Common myeloid progenitor, CD34-positive (primary cell): ENCODE measurements at regions not wholly inside any gene's neighbourhood (a gene's known extent, or its start where the extent isn't known, plus 50 kb on each side); places are given as distances from the start of the nearest gene placed in this dataset.
"Not testable (repeated sequence)": the region's sequence is repeated elsewhere in the genome, so short reads cannot be mapped to it uniquely, and the experiment has no call there.

Experiments used
- CTCF ChIA-PET: fragments of 350-600 bp; sonication (Branson Sonifier 250); formaldehyde crosslinking; loops from one replicate; lab custom pipeline; 2021; ENCODE audit warnings: antibody characterized with exemption; lab: Charles Lee
- POLR2A ChIA-PET: fragments of 350-600 bp; sonication (Branson Sonifier 250); formaldehyde crosslinking; loops from one replicate; lab custom pipeline; 2021; ENCODE audit warnings: antibody characterized with exemption; lab: Charles Lee
- DNase-seq, 3 donors: peaks; one replicate each; pipeline versions ENCODE4 v3.0.0 to v3.0.0-alpha.2; 2013
- H3K27ac ChIP-seq, 2 experiments: 1 replicate in 1 of 2; 2 replicates in 1 of 2; pipeline ENCODE4 v1.7.0; 2013; ENCODE audit warnings: inconsistent platforms in 2 of 2, low read length in 2 of 2, mild to moderate bottlenecking in 2 of 2, low read depth in 1 of 2, moderate library complexity in 1 of 2; ENCODE audit not compliant: severe bottlenecking in 2 of 2, insufficient read depth in 1 of 2, poor library complexity in 1 of 2
- H3K27me3 ChIP-seq, 5 experiments: replicated peaks in 2 of 5; 1 replicate in 3 of 5; 2 replicates in 2 of 5; pipeline versions ENCODE4 v1.6.1 to v1.7.0; 2013; ENCODE audit warnings: low read length in 4 of 5, mild to moderate bottlenecking in 2 of 5, moderate library complexity in 2 of 5, inconsistent platforms in 1 of 5; ENCODE audit not compliant: insufficient read depth in 5 of 5, control insufficient read depth in 4 of 5
- H3K36me3 ChIP-seq, 4 experiments: 1 replicate in 2 of 4; 2 replicates in 2 of 4; pipeline versions ENCODE4 v1.6.1 to v1.7.0; 2013; ENCODE audit warnings: low read length in 3 of 4, control low read depth in 1 of 4, mild to moderate bottlenecking in 1 of 4; ENCODE audit not compliant: control insufficient read depth in 4 of 4, insufficient read depth in 4 of 4
- H3K4me1 ChIP-seq, 4 experiments: 1 replicate in 3 of 4; 2 replicates in 1 of 4; pipeline versions ENCODE4 v1.6.1 to v1.7.1; 2013; ENCODE audit warnings: low read length in 3 of 4, mild to moderate bottlenecking in 3 of 4, control low read depth in 1 of 4, inconsistent platforms in 1 of 4, moderate library complexity in 1 of 4; ENCODE audit not compliant: control insufficient read depth in 4 of 4, insufficient read depth in 4 of 4; ENCODE audit errors: control extremely low read depth in 1 of 4
- H3K4me3 ChIP-seq, 7 experiments: 1 replicate in 4 of 7; 2 replicates in 3 of 7; pipeline versions ENCODE4 v1.5.1 to v1.7.0; 2013; ENCODE audit warnings: mild to moderate bottlenecking in 7 of 7, low read length in 6 of 7, moderate library complexity in 6 of 7, inconsistent platforms in 2 of 7, low read depth in 2 of 7, control low read depth in 1 of 7; ENCODE audit not compliant: insufficient read depth in 4 of 7, control insufficient read depth in 1 of 7; ENCODE audit errors: extremely low read depth in 1 of 7
- H3K9me3 ChIP-seq, 5 experiments: 1 replicate in 4 of 5; 2 replicates in 1 of 5; pipeline versions ENCODE4 v1.6.1 to v1.7.1; 2013; ENCODE audit warnings: low read length in 4 of 5, mild to moderate bottlenecking in 2 of 5, inconsistent platforms in 1 of 5, low read depth in 1 of 5, moderate library complexity in 1 of 5; ENCODE audit not compliant: control insufficient read depth in 4 of 5, insufficient read depth in 2 of 5; ENCODE audit errors: control extremely low read depth in 1 of 5
- WGBS: methylation state at CpG from one replicate; pipeline ENCODE4 v1.1.5; 2013; ENCODE audit not compliant: insufficient coverage; 5-methylcytosine and 5-hydroxymethylcytosine counted together

DNA sequence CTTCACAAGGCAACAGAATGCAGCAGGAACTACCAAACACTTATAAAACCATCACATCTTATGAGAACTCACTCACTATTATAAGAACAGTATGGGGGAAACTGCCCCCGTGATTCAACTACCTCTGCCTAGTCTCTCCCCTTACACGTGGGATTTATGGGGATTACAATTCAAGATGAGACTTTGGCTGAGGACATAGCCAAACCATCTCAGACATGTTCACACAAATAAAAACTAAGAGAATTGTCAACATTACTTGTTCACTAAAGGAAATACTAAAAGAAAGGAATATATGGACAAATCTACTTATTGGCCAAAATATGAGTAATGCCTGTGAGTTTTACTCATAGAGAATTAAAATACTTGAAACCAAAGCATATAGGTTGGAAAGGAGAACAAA lies 505.1 kb downstream of the IGSF11 start:
- Histone ChIP-seq H3K27ac (no peak overlapping the region), H3K27me3 (no peaks in the 10 kb centered on the region), H3K36me3 (no peaks in the 10 kb centered on the region), H3K4me1 (no peaks in the 10 kb centered on the region), H3K9me3 (no peaks in the 10 kb centered on the region), H3K4me3 (no peak overlapping the region)
- ChIA-PET CTCF (no interaction called here), POLR2A (no interaction called here)
- WGBS, result 80% methylated on average over 1 of the region's 2 CpGs
- no peak for DNase-seq

DNA sequence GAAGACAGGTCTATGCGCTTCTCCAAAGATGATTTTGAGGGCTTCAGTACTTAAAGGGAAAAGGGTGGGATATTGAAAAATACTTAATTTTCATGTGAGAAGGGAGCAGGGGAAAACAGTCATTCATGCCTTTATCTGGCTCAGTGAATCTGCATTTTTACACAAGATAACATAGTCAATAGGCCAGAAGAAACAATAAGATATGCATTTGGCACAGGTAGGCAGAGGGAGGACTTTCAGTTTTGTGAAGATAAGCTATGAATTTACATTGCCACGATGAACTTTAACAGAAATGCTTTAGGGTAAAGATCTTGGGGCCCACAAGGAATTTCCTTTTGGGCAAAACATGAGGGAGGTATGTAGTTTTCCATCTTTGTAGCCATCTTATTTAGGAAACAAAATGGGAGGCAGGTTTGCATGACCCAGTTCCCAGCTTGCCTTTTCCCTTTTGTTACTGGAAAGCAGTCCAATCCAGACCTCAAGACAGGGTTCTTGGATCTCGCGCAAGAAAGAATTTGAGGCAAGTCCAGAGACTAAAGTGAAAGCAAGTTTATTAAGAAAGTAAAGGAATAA lies 504.2 kb downstream of the IGSF11 start:
- no peaks in the 10 kb centered on the region for H3K36me3 ChIP-seq
- no peaks in the 10 kb centered on the region for H3K9me3 ChIP-seq
- H3K4me3 ChIP-seq, result no peak overlapping the region
- H3K27me3 ChIP-seq, result no peaks in the 10 kb centered on the region
- WGBS, result 83% methylated on average over 4 of the region's 4 CpGs
- DNase-seq, result no peak
- ChIA-PET CTCF (no interaction called here), POLR2A (no interaction called here)
- H3K4me1 ChIP-seq, result no peaks in the 10 kb centered on the region
- H3K27ac ChIP-seq, result no peak overlapping the region

DNA sequence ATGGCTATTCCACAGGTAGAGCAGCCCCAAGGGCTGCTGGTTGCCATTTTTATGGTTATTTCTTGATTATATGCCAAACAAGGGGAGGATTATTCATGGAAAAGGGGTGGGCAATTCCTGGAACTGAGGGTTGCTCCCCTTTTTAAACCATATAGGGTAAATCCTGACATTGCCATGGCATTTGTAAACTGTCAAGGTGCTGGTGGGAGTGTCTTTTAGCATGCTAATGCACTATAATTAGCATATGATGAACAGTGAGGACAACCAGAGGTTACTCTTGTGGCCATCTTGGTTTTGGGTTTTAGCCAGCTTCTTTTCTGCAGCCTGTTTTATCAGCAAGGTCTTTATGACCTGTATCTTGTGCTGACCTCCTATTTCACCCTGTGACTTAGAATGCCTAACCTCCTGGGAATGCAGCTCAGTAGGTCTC lies 503.7 kb downstream of the IGSF11 start:
- H3K36me3 ChIP-seq, H3K27ac ChIP-seq, POLR2A ChIA-PET, H3K4me1 ChIP-seq, H3K27me3 ChIP-seq, DNase-seq, CTCF ChIA-PET, H3K9me3 ChIP-seq, H3K4me3 ChIP-seq: not testable (repeated sequence)

DNA sequence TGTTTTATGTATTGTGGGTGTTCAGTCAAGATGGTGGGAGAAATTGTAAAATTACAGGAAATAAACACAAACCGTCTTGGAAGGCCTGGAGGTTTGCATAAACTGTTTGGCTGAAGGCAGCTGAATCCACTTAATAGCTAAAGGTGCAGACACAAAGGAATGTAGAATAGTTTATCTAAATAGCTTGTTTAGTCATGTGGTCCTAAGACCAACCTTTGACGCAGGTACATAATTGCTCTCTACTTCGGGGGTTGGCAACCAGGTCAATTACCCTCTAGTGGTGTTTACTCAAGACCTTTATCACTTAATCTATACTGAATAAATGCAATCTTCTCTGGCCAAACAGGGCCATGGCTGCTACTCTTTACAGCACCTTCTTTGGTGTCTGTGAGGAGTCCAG lies 502.8 kb downstream of the IGSF11 start:
- Histone ChIP-seq H3K4me3 (no peak overlapping the region), H3K27me3 (no peaks in the 10 kb centered on the region), H3K36me3 (no peaks in the 10 kb centered on the region), H3K9me3 (no peaks in the 10 kb centered on the region), H3K4me1 (no peaks in the 10 kb centered on the region), H3K27ac (no peak overlapping the region)
- ChIA-PET POLR2A (no interaction called here), CTCF (no interaction called here)
- WGBS, result 63% methylated on average over 1 of the region's 3 CpGs
- no peak for DNase-seq

DNA sequence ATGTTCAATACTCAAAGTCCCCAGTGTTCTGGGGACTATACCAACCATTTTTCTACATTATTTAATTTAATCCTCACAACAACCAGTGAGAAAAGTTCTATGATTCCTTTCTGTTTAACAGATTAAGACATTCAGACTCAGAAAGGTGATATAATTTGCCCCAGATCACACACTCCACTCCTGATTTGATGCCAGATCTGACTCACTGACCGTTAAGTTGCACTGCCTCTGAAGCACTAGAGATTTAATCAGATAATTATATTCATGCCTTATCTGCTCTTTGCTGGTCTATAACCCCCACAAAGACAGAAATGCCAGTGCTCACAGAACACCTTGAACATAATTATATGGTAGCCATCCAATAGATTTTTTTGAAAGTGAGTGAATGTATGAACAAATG lies 501.0 kb downstream of the IGSF11 start:
- H3K27me3 ChIP-seq, result no peaks in the 10 kb centered on the region
- H3K4me1 ChIP-seq, result no peaks in the 10 kb centered on the region
- 100% methylated on average over 1 of the region's 1 CpG for WGBS
- H3K27ac ChIP-seq, result no peak overlapping the region
- H3K4me3 ChIP-seq, result no peak overlapping the region
- no peak for DNase-seq
- no peaks in the 10 kb centered on the region for H3K9me3 ChIP-seq
- no peaks in the 10 kb centered on the region for H3K36me3 ChIP-seq
- ChIA-PET POLR2A (no interaction called here), CTCF (no interaction called here)

DNA sequence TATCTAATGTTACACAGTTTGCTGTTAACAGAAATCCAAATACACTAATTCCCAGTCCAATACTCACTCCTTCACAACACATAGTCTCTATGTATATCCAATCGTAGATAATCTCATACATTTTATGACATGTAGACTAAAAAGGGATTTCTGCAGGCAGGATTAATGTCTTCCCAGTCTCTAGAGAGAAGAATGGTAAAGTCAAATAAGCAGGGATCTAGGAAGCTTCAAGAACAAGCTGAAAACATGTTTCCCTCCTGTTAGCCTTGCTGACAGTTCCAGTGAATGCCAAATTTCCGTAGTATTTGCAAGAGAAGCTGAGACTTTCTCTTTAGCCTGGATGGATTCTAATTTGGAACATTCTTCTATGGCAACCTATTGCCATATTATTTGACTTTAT lies 500.1 kb downstream of the IGSF11 start:
- no peak for DNase-seq
- H3K27ac ChIP-seq, result no peak overlapping the region
- CTCF ChIA-PET, result no interaction called here
- no CpG with 5 or more reads among the region's 2 CpGs for WGBS
- POLR2A ChIA-PET, result no interaction called here
- H3K27me3 ChIP-seq, result no peaks in the 10 kb centered on the region
- no peaks in the 10 kb centered on the region for H3K9me3 ChIP-seq
- no peaks in the 10 kb centered on the region for H3K36me3 ChIP-seq
- H3K4me1 ChIP-seq, result no peaks in the 10 kb centered on the region
- H3K4me3 ChIP-seq, result no peak overlapping the region

DNA sequence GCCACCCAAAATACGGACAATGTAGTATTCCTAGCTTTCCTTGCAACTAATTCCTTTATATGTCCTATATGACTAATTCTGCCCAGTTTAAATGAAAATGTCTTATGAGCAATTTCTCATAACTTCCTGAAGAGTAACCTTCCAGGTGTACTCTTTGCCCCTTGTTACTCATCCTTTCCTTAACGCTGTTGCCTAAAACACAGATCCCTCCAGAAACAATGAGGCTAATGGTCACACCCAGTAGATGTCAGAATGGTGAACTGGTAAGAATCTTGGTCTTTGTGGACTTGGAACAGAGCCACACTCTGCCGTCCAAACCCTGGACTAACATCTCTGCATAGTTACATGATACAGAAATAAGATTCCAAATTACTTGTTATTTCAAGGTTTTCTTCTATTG lies 497.9 kb downstream of the IGSF11 start:
- DNase-seq, result no peak
- Histone ChIP-seq H3K4me3 (no peak overlapping the region), H3K27me3 (no peaks in the 10 kb centered on the region), H3K27ac (no peak overlapping the region), H3K4me1 (no peaks in the 10 kb centered on the region), H3K36me3 (no peaks in the 10 kb centered on the region), H3K9me3 (no peaks in the 10 kb centered on the region)
- 88% methylated on average over 1 of the region's 3 CpGs for WGBS
- ChIA-PET CTCF (no interaction called here), POLR2A (no interaction called here)
